AG10803 (cell line): ENCODE measurements at regions not wholly inside any gene's neighbourhood (a gene's known extent, or its start where the extent isn't known, plus 50 kb on each side); places are given as distances from the start of the nearest gene placed in this dataset.

Experiments used
- DNase-seq: peaks from one replicate; pipeline ENCODE4 v3.0.0; 2010; ENCODE audit warnings: low read depth
- H3K4me3 ChIP-seq: 2 replicates; pipeline ENCODE4 v1.5.1; 2011; ENCODE audit warnings: mild to moderate bottlenecking, low read length, control low read depth
- TF ChIP-seq, protein P1 (sequence below): conservative IDR thresholded peaks from 2 replicates; pipeline ENCODE4 v1.5.1; 2011; ENCODE audit warnings: mild to moderate bottlenecking, low read length, control low read depth, inconsistent platforms

DNA sequence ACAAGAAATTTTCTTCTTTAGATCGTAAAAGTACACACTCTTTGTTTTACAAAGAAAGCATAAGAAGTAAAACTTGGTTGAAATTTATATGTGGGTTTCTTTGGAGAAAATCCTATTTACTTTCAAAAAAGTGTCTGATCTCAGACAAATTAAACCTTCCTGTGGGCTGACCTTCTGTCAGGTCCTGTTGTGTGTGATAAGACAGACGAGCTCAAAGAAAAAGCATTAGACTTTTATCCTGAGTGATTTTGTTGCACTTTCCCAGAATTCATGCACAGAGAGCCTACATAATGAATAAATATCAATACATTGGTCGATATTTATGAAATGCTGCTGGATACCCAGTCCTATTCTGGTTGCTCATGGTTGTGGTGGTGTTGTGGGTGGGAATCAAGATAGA lies 302.1 kb upstream of the SYNCRIP start:
- DNase-seq = no peak
- TF ChIP-seq, protein P1, sequence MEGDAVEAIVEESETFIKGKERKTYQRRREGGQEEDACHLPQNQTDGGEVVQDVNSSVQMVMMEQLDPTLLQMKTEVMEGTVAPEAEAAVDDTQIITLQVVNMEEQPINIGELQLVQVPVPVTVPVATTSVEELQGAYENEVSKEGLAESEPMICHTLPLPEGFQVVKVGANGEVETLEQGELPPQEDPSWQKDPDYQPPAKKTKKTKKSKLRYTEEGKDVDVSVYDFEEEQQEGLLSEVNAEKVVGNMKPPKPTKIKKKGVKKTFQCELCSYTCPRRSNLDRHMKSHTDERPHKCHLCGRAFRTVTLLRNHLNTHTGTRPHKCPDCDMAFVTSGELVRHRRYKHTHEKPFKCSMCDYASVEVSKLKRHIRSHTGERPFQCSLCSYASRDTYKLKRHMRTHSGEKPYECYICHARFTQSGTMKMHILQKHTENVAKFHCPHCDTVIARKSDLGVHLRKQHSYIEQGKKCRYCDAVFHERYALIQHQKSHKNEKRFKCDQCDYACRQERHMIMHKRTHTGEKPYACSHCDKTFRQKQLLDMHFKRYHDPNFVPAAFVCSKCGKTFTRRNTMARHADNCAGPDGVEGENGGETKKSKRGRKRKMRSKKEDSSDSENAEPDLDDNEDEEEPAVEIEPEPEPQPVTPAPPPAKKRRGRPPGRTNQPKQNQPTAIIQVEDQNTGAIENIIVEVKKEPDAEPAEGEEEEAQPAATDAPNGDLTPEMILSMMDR = no peak
- H3K4me3 ChIP-seq = no peak overlapping the region

DNA sequence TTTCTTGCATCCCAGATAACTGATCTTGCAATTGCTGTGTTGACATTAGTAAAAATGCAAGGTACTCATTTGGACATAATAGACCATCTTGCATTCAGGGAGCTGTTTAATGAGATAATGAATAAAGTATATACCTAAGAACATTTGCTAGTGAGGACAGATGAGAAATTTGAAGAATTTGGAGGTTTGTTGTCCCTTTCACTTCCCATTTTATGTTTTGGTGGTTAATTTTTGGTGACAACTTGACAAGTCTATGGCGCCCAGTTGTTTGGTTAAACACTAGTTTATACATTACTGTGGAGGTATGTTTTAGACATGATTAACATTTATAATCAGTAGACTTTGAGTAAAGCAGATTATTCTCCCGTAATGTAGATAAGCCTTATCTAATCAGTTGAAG lies 300.2 kb upstream of the SYNCRIP start:
- DNase-seq = no peak
- TF ChIP-seq, protein P1 = no peak
- H3K4me3 ChIP-seq = no peak overlapping the region

DNA sequence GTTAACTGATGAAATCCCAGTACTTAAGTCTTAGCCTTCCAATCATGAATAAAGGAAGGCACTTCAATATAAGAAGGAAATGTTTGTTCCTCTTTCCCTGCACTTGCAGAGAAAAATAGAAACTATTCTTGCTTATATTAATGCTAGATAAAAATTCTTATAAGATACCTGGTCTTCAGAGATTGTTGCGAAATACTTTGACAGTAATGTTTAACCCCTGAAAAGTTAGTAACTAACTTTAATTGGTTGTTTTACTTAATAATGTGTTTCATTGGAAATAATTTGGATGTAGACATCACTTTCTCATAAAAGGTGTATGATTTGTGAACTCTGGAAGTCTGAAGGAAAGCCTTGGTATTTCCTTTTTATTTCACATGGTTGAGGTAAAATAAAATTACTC lies 294.2 kb upstream of the SYNCRIP start:
- TF ChIP-seq, protein P1 = no peak
- no peak for DNase-seq
- no peak overlapping the region for H3K4me3 ChIP-seq

DNA sequence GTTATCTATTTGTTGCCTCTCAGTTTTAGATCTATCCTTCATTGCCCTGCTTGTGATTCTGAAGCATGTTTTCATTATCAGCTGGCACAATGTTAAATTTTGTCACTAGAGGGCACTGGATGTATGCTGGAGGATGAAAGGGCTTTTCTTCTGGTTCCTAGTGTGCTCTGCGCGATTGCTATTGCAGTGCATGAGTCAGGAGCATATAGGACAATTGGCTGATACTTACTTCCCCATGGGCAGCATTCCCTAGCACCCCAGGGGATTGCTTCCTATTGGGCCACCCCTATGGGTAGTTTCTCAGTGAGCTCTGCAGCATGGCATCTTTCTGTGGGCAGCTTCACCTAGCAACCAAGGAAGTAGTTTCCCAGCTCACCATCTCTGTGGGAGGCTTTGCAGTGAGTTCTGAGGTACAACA lies 280.3 kb upstream of the SYNCRIP start:
- no peak overlapping the region for H3K4me3 ChIP-seq
- DNase-seq = peak; percentile 47
- TF ChIP-seq, protein P1 = peak; percentile 62

DNA sequence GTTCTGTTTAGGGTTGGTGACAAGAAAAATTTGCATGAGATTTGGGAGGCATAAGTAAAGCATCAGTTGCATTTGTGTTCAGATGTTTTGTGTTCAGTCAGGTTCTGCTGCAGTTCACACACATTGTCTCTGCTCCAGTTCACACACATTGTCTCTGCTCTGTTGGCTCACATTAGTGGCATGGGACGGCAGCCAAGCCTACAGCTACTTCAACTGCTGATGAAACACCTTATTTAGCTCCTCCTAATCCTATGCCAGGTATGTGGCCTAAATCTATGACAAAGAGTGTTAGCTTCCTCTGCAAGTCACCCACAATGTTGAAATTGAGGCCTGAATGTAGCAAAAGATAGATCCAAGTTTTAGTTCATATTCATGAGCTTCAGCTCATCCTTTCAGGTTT lies 278.1 kb upstream of the SYNCRIP start:
- no peak overlapping the region for H3K4me3 ChIP-seq
- DNase-seq = no peak
- TF ChIP-seq, protein P1 = no peak

DNA sequence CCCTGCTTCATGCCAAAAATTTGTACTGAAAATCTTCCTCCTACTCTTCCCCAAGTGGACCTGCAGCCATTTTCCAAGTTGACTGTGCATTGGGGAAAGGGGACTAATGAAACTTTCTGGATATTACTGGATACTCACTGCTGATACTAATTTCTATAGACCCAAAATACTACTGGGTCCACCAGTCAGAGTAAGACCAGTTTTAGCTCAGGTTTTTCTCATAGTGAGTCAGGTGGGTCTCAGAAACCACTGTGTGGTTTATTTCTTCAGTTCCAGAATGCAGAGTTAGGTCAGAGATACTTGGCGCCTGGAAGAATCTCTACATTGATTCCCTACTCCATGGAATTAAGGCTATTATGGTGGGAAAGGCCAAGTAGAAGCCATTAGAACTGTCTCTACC lies 274.8 kb upstream of the SYNCRIP start:
- TF ChIP-seq, protein P1 = no peak
- H3K4me3 ChIP-seq = no peak overlapping the region
- no peak for DNase-seq

DNA sequence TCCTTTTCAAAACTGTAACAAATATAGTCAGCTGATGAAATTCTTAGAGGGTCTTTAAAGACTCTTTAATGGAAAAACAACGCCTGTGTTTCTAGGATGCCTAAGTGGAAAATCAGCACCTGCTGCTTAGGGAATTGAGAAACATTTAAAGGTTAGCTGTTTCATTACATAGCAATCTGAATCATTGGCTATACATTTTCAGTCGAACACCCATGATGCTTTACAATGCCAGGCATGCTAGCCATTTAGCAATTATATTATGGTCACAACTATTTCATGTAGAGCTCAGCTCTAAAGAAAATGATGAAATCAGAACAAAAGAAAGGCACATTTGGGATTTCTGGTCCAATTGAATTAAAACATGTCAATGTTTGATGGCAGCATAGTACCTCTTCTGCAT lies 270.3 kb upstream of the SYNCRIP start:
- H3K4me3 ChIP-seq = no peak overlapping the region

More for the DNA sequence above, 270.3 kb upstream of the SYNCRIP start:
- DNase-seq = no peak
- TF ChIP-seq, protein P1 = no peak
